H1 (cell line): ENCODE measurements at regions not wholly inside any gene's neighbourhood (a gene's known extent, or its start where the extent isn't known, plus 50 kb on each side); places are given as distances from the start of the nearest gene placed in this dataset.

Source experiments
- CTCF ChIA-PET: fragments of 300-600 bp; sonication (Branson Sonifier 250); formaldehyde crosslinking; loops from one replicate; lab custom pipeline; 2021; ENCODE audit not compliant: partially characterized antibody; lab: Charles Lee
- POLR2A ChIA-PET: fragments of 300-600 bp; sonication (Branson Sonifier 250); formaldehyde crosslinking; loops from one replicate; lab custom pipeline; 2021; ENCODE audit warnings: inconsistent platforms; ENCODE audit not compliant: partially characterized antibody; lab: Charles Lee
- DNase-seq, 2 experiments: peaks; one replicate each; pipeline versions ENCODE4 v3.0.0 to v3.0.0-alpha.2; 2010 to 2022; ENCODE audit warnings: low spot score in 2 of 2, low read depth in 1 of 2, mixed read lengths in 1 of 2
- FAIRE-seq: peaks from 2 replicates; lab custom pipeline; 2011; peaks lifted over from hg19 to GRCh38; lab: Jason Lieb, UNC
- H2AFZ ChIP-seq: 2 replicates; pipeline ENCODE4 v1.8.1; 2012; ENCODE audit warnings: low read length, inconsistent platforms
- H2AK5ac ChIP-seq: 2 replicates; pipeline ENCODE4 v1.6.1; 2013; ENCODE audit warnings: low read depth, low read length
- H2BK120ac ChIP-seq: replicated peaks from 2 replicates; pipeline ENCODE3; 2013; ENCODE audit warnings: low read depth, low read length, inconsistent platforms
- H2BK12ac ChIP-seq: 2 replicates; pipeline ENCODE4 v1.6.1; 2013; ENCODE audit warnings: low read depth, low read length
- H2BK15ac ChIP-seq: 2 replicates; pipeline ENCODE4 v1.6.1; 2013; ENCODE audit warnings: low read length
- H2BK20ac ChIP-seq: 2 replicates; pipeline ENCODE4 v1.6.1; 2013; ENCODE audit warnings: low read length
- H2BK5ac ChIP-seq: 2 replicates; pipeline ENCODE4 v1.6.1; 2013; ENCODE audit warnings: low read depth, low read length
- H3K14ac ChIP-seq: 2 replicates; pipeline ENCODE4 v1.6.1; 2013; ENCODE audit warnings: inconsistent platforms; ENCODE audit not compliant: insufficient read length
- H3K18ac ChIP-seq: 2 replicates; pipeline ENCODE4 v1.6.1; 2013; ENCODE audit warnings: low read length; ENCODE audit errors: extremely low read depth
- H3K23ac ChIP-seq: 2 replicates; pipeline ENCODE4 v1.6.1; 2013; ENCODE audit warnings: inconsistent platforms; ENCODE audit not compliant: insufficient read length
- H3K23me2 ChIP-seq: 2 replicates; pipeline ENCODE4 v1.6.1; 2013; ENCODE audit warnings: low read depth, low read length
- H3K27ac ChIP-seq: 2 replicates; pipeline ENCODE4 v1.6.1; 2011; ENCODE audit warnings: low read depth, low read length, inconsistent platforms
- H3K27me3 ChIP-seq, 4 experiments: replicated peaks in 1 of 4; 1 replicate in 1 of 4; 2 replicates in 3 of 4; pipeline versions ENCODE4 v1.6.1 to v1.8.1; 2011 to 2013; ENCODE audit warnings: low read length in 3 of 4, mild to moderate bottlenecking in 3 of 4, inconsistent platforms in 2 of 4, mixed read lengths in 2 of 4, moderate library complexity in 1 of 4; ENCODE audit not compliant: control insufficient read depth in 3 of 4, insufficient read depth in 3 of 4; ENCODE audit errors: extremely low read depth in 1 of 4
- H3K36me3 ChIP-seq, 4 experiments: 2 replicates each; pipeline versions ENCODE4 v1.6.1 to v1.8.1; 2011 to 2013; ENCODE audit warnings: mild to moderate bottlenecking in 4 of 4, low read length in 3 of 4, moderate library complexity in 2 of 4, control low read depth in 1 of 4, inconsistent platforms in 1 of 4; ENCODE audit not compliant: insufficient read depth in 4 of 4, control insufficient read depth in 2 of 4
- H3K4ac ChIP-seq: replicated peaks from 2 replicates; pipeline ENCODE3; 2013; ENCODE audit warnings: low read length, low read depth, mixed read lengths, inconsistent platforms; ENCODE audit not compliant: insufficient read length
- H3K4me1 ChIP-seq, 4 experiments: replicated peaks in 1 of 4; 1 replicate in 1 of 4; 2 replicates in 3 of 4; pipeline versions ENCODE4 v1.6.1 to v1.8.1; 2011 to 2013; ENCODE audit warnings: low read length in 3 of 4, inconsistent platforms in 2 of 4, mixed read lengths in 1 of 4; ENCODE audit not compliant: insufficient read depth in 4 of 4, control insufficient read depth in 3 of 4
- H3K4me2 ChIP-seq, 2 experiments: 2 replicates each; pipeline versions ENCODE4 v1.6.1 to v1.8.1; 2011 to 2013; ENCODE audit warnings: low read depth in 2 of 2, low read length in 2 of 2, control low read depth in 1 of 2, inconsistent platforms in 1 of 2, mild to moderate bottlenecking in 1 of 2; ENCODE audit not compliant: insufficient read depth in 1 of 2
- H3K4me3 ChIP-seq, 4 experiments: fragments of 200-600, 300-600 bp in 1 of 4; sonication (generic), shearing (Covaris generic), sonication (Bioruptor Twin) in 1 of 4; 2 replicates each; pipeline versions ENCODE4 v1.5.1 to v1.8.1; 2011 to 2016; ENCODE audit warnings: low read length in 4 of 4, low read depth in 3 of 4, control low read depth in 2 of 4, inconsistent platforms in 2 of 4, mild to moderate bottlenecking in 2 of 4, mixed read lengths in 1 of 4, moderate library complexity in 1 of 4; ENCODE audit not compliant: insufficient read depth in 2 of 4; ENCODE audit errors: extremely low read depth in 1 of 4
- H3K56ac ChIP-seq: replicated peaks from 2 replicates; pipeline ENCODE3; 2013; ENCODE audit warnings: low read depth, mild to moderate bottlenecking, mixed read lengths, low read length, inconsistent platforms; ENCODE audit not compliant: insufficient read length
- H3K79me1 ChIP-seq: 2 replicates; pipeline ENCODE4 v1.6.1; 2013; ENCODE audit warnings: low read depth, low read length, control low read depth
- H3K79me2 ChIP-seq, 2 experiments: 2 replicates each; pipeline versions ENCODE4 v1.6.1 to v1.8.1; 2012 to 2013; ENCODE audit warnings: low read length in 2 of 2, mild to moderate bottlenecking in 2 of 2, inconsistent platforms in 1 of 2; ENCODE audit not compliant: insufficient read depth in 2 of 2, control insufficient read depth in 1 of 2
- H3K9ac ChIP-seq, 4 experiments: replicated peaks in 1 of 4; 1 replicate in 1 of 4; 2 replicates in 3 of 4; pipeline versions ENCODE4 v1.6.1 to v1.8.1; 2011 to 2013; ENCODE audit warnings: low read depth in 3 of 4, low read length in 3 of 4, control low read depth in 2 of 4, mild to moderate bottlenecking in 2 of 4, moderate library complexity in 2 of 4, inconsistent platforms in 1 of 4; ENCODE audit errors: extremely low read depth in 1 of 4
- H3K9me3 ChIP-seq, 2 experiments: 2 replicates each; pipeline versions ENCODE4 v1.6.1 to v1.8.1; 2012 to 2013; ENCODE audit warnings: mild to moderate bottlenecking in 2 of 2, moderate library complexity in 2 of 2, control low read depth in 1 of 2, inconsistent platforms in 1 of 2, low read depth in 1 of 2, low read length in 1 of 2, mixed read lengths in 1 of 2; ENCODE audit not compliant: insufficient read depth in 2 of 2
- H4K20me1 ChIP-seq, 2 experiments: replicated peaks in 1 of 2; 2 replicates each; pipeline versions ENCODE3 to v1.8.1; 2011 to 2013; ENCODE audit warnings: inconsistent platforms in 2 of 2, low read length in 2 of 2, mild to moderate bottlenecking in 1 of 2; ENCODE audit not compliant: insufficient read depth in 2 of 2, control insufficient read depth in 1 of 2
- H4K5ac ChIP-seq: 2 replicates; pipeline ENCODE4 v1.6.1; 2013; ENCODE audit warnings: low read length, low read depth, mixed read lengths, inconsistent platforms; ENCODE audit not compliant: insufficient read length
- H4K8ac ChIP-seq: 2 replicates; pipeline ENCODE4 v1.8.0; 2013; ENCODE audit warnings: mild to moderate bottlenecking, moderate library complexity, low read length, inconsistent platforms; ENCODE audit not compliant: insufficient read depth; ENCODE audit errors: extremely low read depth
- H4K91ac ChIP-seq: replicated peaks from 2 replicates; pipeline ENCODE3; 2013; ENCODE audit warnings: low read length, mixed read lengths, inconsistent platforms; ENCODE audit not compliant: insufficient read length
- CEBPB ChIP-seq: IDR thresholded peaks from 2 replicates; pipeline ENCODE4 v1.6.1; 2012; ENCODE audit warnings: low read depth, low read length
- CTCF ChIP-seq, 3 experiments: IDR thresholded peaks; 1 replicate in 2 of 3; 2 replicates in 1 of 3; pipeline versions ENCODE4 v1.5.1 to v1.6.1; 2011; ENCODE audit warnings: low read length in 3 of 3, mild to moderate bottlenecking in 3 of 3, inconsistent platforms in 2 of 3, low read depth in 1 of 3, moderate library complexity in 1 of 3; ENCODE audit not compliant: insufficient read depth in 1 of 3; ENCODE audit errors: control extremely low read depth in 1 of 3
- FOSL1 ChIP-seq: IDR thresholded peaks from 2 replicates; pipeline ENCODE4 v1.6.1; 2011; ENCODE audit warnings: mild to moderate bottlenecking, low read depth, low read length, moderate library complexity; ENCODE audit not compliant: insufficient read depth
- GTF2F1 ChIP-seq: IDR thresholded peaks from 2 replicates; pipeline ENCODE4 v1.6.1; 2012; ENCODE audit warnings: low read depth, low read length, improper control_type of control experiment, borderline replicate concordance
- TEAD4 ChIP-seq: IDR thresholded peaks from 2 replicates; pipeline ENCODE4 v1.6.1; 2012; ENCODE audit warnings: low read depth, low read length, inconsistent platforms, mixed read lengths
- YY1 ChIP-seq: IDR thresholded peaks from 2 replicates; pipeline ENCODE4 v1.6.1; 2011; ENCODE audit warnings: low read depth, mild to moderate bottlenecking, low read length
- WGBS, 2 experiments: shearing (Covaris generic) in 1 of 2; methylation state at CpG; one replicate each; pipeline versions ENCODE4 v1.1.6 to v1.1.7; 2013 to 2015; ENCODE audit warnings: low lambda C conversion rate in 2 of 2, mixed read lengths in 2 of 2, inconsistent platforms in 1 of 2, low coverage in 1 of 2, missing lambda C conversion rate in 1 of 2; ENCODE audit not compliant: insufficient replicate concordance in 2 of 2, insufficient coverage in 1 of 2, insufficient read length in 1 of 2; ENCODE audit errors: extremely low coverage in 1 of 2, missing lambda C conversion rate in 1 of 2; 5-methylcytosine and 5-hydroxymethylcytosine counted together

GRCh38 chr13:110780422-110780821 is 66.9 kb downstream of the ING1 start:
- H2AFZ ChIP-seq, result no peak overlapping the region
- no peak overlapping the region for H2BK15ac ChIP-seq
- H3K14ac ChIP-seq, result no peak overlapping the region
- H3K9me3 ChIP-seq, result peaks cover 11 to 16% of the 10 kb centered on the region in 2 experiments
- H2BK120ac ChIP-seq, result no peak overlapping the region
- no peak overlapping the region for H2BK20ac ChIP-seq
- no peaks in the 10 kb centered on the region for H3K23me2 ChIP-seq
- H4K5ac ChIP-seq, result no peak overlapping the region
- H3K79me1 ChIP-seq, result no peaks in the 10 kb centered on the region
- H4K8ac ChIP-seq, result no peak overlapping the region
- WGBS, 2 experiments, result 91% methylated on average over 2 of the region's 2 CpGs; no CpG with 5 or more reads in 1 of the 2 experiments
- no peak for DNase-seq
- no peak overlapping the region for H3K4ac ChIP-seq
- H4K20me1 ChIP-seq, result no peaks in the 10 kb centered on the region
- H2AK5ac ChIP-seq, result no peak overlapping the region
- no peak overlapping the region for H3K23ac ChIP-seq
- H3K4me3 ChIP-seq, result no peak overlapping the region
- no peak overlapping the region for H2BK5ac ChIP-seq
- H3K27me3 ChIP-seq, result no peaks in the 10 kb centered on the region
- POLR2A ChIA-PET, result no interaction called here
- H3K18ac ChIP-seq, result no peak overlapping the region
- H2BK12ac ChIP-seq, result no peak overlapping the region
- FAIRE-seq, result no peak
- H3K36me3 ChIP-seq, result no peaks in the 10 kb centered on the region; a peak in 1 of 8 replicates
- H4K91ac ChIP-seq, result no peak overlapping the region
- no peaks in the 10 kb centered on the region for H3K4me1 ChIP-seq
- H3K9ac ChIP-seq, result no peak overlapping the region
- H3K27ac ChIP-seq, result no peak overlapping the region
- H3K79me2 ChIP-seq, result no peaks in the 10 kb centered on the region
- TF ChIP-seq CTCF (IDR thresholded peaks at IDR 0.05; ENCODE audit: control extremely low read depth in 1 of 3, insufficient read depth in 1 of 3, low read depth in 1 of 3, low read length in 3 of 3) (no peak), GTF2F1 (no peak), FOSL1 (no peak), TEAD4 (no peak), CEBPB (no peak), YY1 (no peak)
- no peak overlapping the region for H3K4me2 ChIP-seq
- H3K56ac ChIP-seq, result no peak overlapping the region
- CTCF ChIA-PET, result interaction anchor here (1.8 kb wide), 1 partner anchor 97 kb away, joined by 4 read pairs; no protein-coding TSS in a partner anchor
